ENCODE measurements at regions not wholly inside any gene's neighbourhood (a gene's known extent, or its start where the extent isn't known, plus 50 kb on each side); places are given as distances from the start of the nearest gene placed in this dataset.

GRCh38 chr1:59089036-59089798 is 207.7 kb upstream of the FGGY start:
- TF ChIP-seq MYC (IDR thresholded peaks at IDR 0.05; ENCODE audit: low read depth, low read length) (no peak), POLR2A (IDR thresholded peaks at IDR 0.05; ENCODE audit: extremely low read depth, insufficient read length) (no peak), CTCF (IDR thresholded peaks at IDR 0.05; ENCODE audit: low read depth, low read length) (no peak), MAX (IDR thresholded peaks at IDR 0.05; ENCODE audit: low read depth, low read length) (no peak)

Measured in NB4 (cell line).